Astrocyte of the cerebellum (primary cell): ENCODE measurements at regions not wholly inside any gene's neighbourhood (a gene's known extent, or its start where the extent isn't known, plus 50 kb on each side); places are given as distances from the start of the nearest gene placed in this dataset.

Source experiments
- DNase-seq: peaks from one replicate; pipeline ENCODE4 v3.0.0-alpha.2; 2011; ENCODE audit warnings: low read depth
- H3K4me3 ChIP-seq: 2 replicates; pipeline ENCODE4 v1.5.1; 2011; ENCODE audit warnings: mild to moderate bottlenecking, low read depth, low read length, moderate library complexity
- in situ Hi-C: cut with HindIII; loops from 2 replicates; pipeline ENCODE4 v1.10.0; 2017; ENCODE audit warnings: low sequenced_read_pairs
- TF ChIP-seq, protein P1 (sequence below): IDR thresholded peaks from 2 replicates; pipeline ENCODE4 v1.5.1; 2012; ENCODE audit warnings: low read length, low read depth, moderate library complexity, mild to moderate bottlenecking; ENCODE audit errors: missing control alignments

DNA sequence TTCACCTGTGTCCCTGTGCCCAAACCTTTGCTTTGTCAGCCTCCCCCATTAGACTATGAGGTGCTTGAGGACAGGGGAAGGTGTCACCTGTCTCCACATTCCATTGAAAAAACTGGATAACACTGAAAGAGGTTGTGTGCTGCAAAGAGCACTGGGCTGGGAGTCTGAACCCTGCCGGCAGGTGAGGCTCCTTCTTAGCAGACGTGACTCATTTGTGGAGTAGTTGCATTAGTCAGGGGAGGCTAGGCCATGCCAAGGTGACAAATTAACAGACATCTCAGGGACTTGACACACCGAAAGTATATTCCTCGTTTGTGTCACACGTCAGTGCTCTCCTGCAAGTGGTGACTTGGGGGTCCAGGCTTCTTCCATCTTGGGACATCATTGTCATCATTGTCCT lies 95.9 kb upstream of the STX18 start:
- in situ Hi-C loops, result no loop called here
- no peak overlapping the region for H3K4me3 ChIP-seq
- TF ChIP-seq, protein P1, sequence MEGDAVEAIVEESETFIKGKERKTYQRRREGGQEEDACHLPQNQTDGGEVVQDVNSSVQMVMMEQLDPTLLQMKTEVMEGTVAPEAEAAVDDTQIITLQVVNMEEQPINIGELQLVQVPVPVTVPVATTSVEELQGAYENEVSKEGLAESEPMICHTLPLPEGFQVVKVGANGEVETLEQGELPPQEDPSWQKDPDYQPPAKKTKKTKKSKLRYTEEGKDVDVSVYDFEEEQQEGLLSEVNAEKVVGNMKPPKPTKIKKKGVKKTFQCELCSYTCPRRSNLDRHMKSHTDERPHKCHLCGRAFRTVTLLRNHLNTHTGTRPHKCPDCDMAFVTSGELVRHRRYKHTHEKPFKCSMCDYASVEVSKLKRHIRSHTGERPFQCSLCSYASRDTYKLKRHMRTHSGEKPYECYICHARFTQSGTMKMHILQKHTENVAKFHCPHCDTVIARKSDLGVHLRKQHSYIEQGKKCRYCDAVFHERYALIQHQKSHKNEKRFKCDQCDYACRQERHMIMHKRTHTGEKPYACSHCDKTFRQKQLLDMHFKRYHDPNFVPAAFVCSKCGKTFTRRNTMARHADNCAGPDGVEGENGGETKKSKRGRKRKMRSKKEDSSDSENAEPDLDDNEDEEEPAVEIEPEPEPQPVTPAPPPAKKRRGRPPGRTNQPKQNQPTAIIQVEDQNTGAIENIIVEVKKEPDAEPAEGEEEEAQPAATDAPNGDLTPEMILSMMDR, result no peak
- no peak for DNase-seq

DNA sequence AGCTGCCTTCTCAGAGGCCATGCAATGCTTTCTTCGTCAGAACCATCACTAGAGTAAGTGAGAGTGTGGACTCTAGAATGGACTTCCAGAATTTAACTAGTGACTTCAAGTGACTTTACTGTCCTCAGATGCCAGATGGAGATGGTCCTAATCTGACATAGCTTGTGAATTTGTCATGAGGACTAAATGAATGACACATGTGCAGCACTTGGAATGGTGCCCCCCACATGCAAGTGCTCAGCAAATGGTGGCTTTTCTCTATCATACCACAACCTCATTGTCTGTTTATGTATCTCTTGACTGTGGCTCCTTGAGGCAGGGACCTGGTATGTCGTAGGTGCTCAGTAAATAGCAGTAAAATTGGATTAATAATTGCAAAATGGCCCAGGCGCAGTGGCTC lies 91.6 kb upstream of the STX18 start:
- no peak for DNase-seq
- no peak overlapping the region for H3K4me3 ChIP-seq
- TF ChIP-seq, protein P1, result no peak
- in situ Hi-C loops, result no loop called here

DNA sequence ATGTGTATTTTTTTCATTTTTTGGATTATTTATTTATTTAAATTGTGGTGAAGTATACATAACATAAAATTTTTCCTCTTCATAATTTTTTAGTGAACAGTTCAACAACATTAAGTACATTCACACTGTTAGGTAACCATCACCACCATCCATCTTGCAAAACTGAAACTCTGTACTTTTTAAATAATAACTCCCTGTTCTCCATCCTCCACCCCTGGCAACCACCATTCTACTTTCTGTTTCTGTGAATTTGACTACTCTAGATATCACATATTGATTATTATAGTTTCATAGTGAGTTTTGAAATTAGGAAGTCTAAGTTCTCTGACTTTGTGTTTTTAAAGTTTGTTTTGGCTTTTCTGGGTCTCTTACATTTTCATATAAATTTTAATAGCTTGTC lies 89.3 kb upstream of the STX18 start:
- TF ChIP-seq, protein P1, result no peak
- in situ Hi-C loops, result no loop called here
- no peak for DNase-seq
- H3K4me3 ChIP-seq, result no peak overlapping the region

DNA sequence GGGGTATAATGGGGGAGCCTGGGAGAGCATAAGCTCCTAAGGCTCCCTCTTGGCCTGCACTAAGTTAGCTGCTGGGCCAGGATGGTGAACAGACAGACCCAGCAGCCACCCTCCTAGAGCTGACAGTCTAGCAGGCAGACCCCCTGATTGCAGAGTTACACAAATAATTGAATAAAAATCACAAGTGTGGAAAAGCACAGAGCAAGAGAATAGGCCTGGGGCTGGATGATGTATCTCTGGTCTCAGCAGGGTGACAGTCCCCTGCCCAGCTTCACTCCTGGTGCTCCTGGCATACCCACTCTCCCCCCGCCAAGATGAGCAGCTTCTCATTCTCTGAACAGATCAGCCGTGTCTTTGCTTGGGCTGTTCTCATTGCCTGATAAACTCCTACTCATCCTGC lies 86.1 kb upstream of the STX18 start:
- H3K4me3 ChIP-seq, result no peak overlapping the region

DNA sequence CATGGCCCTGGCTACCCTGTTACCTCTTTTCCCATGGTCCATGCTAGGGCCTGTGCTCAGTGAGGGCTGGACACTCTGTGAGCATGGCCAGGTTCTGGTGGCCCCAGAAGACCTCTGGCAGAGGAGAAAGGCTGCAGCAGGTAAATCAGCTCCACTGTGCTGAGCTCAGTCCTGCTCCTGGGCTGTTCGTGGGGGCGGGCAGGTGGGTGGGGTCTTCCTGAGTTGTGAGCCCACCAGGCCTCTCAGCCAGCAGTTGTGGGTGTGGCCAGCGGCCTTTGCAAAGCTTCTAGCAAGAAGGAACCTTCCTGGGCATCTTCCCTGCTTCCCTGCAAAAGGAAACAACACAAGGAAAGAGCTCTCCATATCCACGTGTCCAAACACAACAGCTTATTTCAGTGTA lies 85.3 kb upstream of the STX18 start:
- DNase-seq, result no peak
- in situ Hi-C loops, result no loop called here
- no peak overlapping the region for H3K4me3 ChIP-seq
- TF ChIP-seq, protein P1, result no peak

More for the DNA sequence above, 86.1 kb upstream of the STX18 start:
- TF ChIP-seq, protein P1, result no peak
- DNase-seq, result no peak
- in situ Hi-C loops, result no loop called here

DNA sequence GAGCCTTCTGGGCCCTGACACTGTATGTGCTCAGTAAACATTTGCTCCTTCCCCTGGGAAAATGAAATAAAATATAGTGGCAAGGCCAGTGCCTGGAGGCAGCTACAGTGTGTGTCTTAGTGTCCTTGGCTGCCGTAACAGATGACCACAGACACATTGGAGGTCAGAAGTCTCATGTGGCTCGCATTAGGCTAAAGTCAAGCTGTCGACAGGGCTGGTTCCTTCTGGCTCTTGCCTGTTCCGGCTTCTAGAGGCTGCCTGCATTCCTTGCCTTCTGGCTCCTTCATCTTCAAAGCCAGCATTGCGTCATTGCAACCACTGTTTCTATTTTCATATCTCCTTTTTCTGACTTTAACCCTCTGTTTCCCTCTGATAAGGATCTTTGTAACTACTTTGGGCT lies 83.6 kb upstream of the STX18 start:
- TF ChIP-seq, protein P1, result no peak
- DNase-seq, result no peak
- in situ Hi-C loops, result no loop called here
- no peak overlapping the region for H3K4me3 ChIP-seq
